HUES6 (cell line): ENCODE measurements at regions not wholly inside any gene's neighbourhood (a gene's known extent, or its start where the extent isn't known, plus 50 kb on each side); places are given as distances from the start of the nearest gene placed in this dataset.

Experiments
- H3K27ac ChIP-seq: 2 replicates; pipeline ENCODE4 v1.7.0; 2013; ENCODE audit warnings: low read depth, mild to moderate bottlenecking, low read length, inconsistent platforms
- H3K27me3 ChIP-seq: 2 replicates; pipeline ENCODE4 v1.6.1; 2013; ENCODE audit warnings: low read length; ENCODE audit not compliant: control insufficient read depth, insufficient read depth
- H3K36me3 ChIP-seq: 2 replicates; pipeline ENCODE4 v1.6.1; 2013; ENCODE audit warnings: low read length; ENCODE audit not compliant: control insufficient read depth, insufficient read depth
- H3K4me1 ChIP-seq: 2 replicates; pipeline ENCODE4 v1.6.1; 2013; ENCODE audit warnings: low read length; ENCODE audit not compliant: control insufficient read depth, insufficient read depth
- H3K4me3 ChIP-seq: 2 replicates; pipeline ENCODE4 v1.5.1; 2013; ENCODE audit warnings: low read depth, low read length
- H3K9ac ChIP-seq: one replicate; pipeline ENCODE4 v1.6.1; 2013; ENCODE audit warnings: mild to moderate bottlenecking, low read length
- H3K9me3 ChIP-seq: 2 replicates; pipeline ENCODE4 v1.6.1; 2013; ENCODE audit warnings: low read depth, low read length; ENCODE audit not compliant: control insufficient read depth, insufficient read depth

DNA sequence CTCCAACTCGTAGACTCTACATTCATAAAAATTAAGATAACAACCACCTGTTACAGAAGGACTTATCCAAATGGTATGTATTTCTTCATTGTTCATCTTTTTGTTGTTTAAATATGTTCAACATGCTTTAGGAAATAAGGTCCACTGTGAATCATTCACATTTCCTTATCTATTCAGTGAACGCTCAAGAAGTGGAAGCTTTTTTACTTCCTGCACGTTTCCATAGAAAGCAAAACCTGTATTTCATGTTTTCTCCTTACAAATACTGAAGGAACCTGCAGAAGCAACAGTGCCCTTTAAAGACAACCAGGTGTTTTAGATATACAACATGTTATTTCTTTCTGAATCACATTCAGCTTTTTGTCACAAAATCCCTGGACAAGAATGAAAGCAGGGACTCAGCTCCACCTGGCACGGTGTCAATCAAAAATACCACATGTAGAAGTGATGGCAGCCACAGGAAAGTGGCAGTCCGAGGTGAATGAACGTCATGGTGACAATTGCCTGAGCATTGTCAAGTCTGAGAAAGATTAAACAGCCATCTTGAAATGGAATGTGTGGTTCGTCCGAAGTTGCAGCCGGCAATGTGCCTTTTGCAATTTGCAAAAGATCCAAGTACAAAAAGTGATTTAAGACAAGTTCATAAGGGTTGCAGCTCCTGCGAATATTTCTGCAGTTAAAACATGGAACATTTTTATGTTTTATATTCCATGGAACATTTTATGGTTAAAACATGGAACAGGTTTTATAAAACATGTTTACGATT, 66.7 kb upstream of the RIPOR2 start:
- no peaks in the 10 kb centered on the region for H3K36me3 ChIP-seq
- no peak overlapping the region for H3K9ac ChIP-seq
- H3K9me3 ChIP-seq = no peaks in the 10 kb centered on the region
- H3K27ac ChIP-seq = no peak overlapping the region
- H3K4me3 ChIP-seq = no peak overlapping the region
- H3K4me1 ChIP-seq = peaks cover 11% of the 10 kb centered on the region; the same call in 1 of the 2 replicates
- H3K27me3 ChIP-seq = no peaks in the 10 kb centered on the region

GRCh38 chr6:25004357-25004756, 68.6 kb upstream of the RIPOR2 start:
- Histone ChIP-seq H3K27ac (no peak overlapping the region), H3K36me3 (no peaks in the 10 kb centered on the region), H3K9ac (no peak overlapping the region)

DNA sequence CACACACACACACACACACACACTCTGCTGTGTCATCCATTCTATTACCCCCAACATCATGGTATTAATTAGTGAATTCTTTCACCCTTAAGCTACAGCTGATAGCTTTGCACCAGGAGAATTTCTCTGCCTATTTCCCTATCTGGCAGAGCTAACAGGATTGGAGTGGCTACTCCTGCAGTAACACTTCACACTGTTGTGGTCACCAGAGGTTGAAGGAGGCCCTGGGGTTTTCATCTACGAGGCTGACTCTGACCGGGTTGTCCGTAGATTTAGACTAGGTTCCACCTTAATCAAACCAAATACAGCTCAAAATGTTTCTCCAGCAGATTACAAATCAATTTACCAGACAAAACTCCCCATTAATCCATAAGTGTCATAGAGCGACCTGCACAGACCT, 69.2 kb upstream of the RIPOR2 start:
- no peak overlapping the region for H3K9ac ChIP-seq
- no peak overlapping the region for H3K4me3 ChIP-seq
- no peaks in the 10 kb centered on the region for H3K27me3 ChIP-seq
- no peaks in the 10 kb centered on the region for H3K36me3 ChIP-seq
- H3K9me3 ChIP-seq = no peaks in the 10 kb centered on the region
- no peak overlapping the region for H3K27ac ChIP-seq
- H3K4me1 ChIP-seq = 0 out of 2 replicates have a peak, but pooled peaks cover 3% of the 10 kb centered on the region

More at GRCh38 chr6:25004357-25004756, 68.6 kb upstream of the RIPOR2 start:
- Histone ChIP-seq H3K4me1 (0 out of 2 replicates have a peak, but pooled peaks cover 3% of the 10 kb centered on the region), H3K4me3 (no peak overlapping the region), H3K9me3 (no peaks in the 10 kb centered on the region), H3K27me3 (no peaks in the 10 kb centered on the region)

DNA sequence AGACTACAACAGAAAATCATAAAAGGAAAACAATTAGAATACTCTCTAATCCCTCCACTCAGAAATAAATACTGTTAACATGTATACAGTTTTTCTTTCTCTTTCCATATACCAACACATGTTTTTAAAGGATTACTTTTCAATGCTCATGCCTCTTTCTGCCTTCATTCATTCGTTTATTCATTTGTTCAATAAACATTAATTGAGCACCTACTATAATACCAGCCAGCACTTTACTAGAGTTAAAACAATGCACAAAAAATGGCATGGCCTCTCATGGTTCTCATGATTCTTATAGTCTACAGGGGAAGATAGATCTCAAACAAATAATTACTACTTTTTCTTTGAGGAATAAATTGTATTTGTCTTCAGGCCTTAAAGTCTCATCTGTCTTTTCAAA, 70.3 kb upstream of the RIPOR2 start:
- no peaks in the 10 kb centered on the region for H3K27me3 ChIP-seq
- H3K4me3 ChIP-seq = no peak overlapping the region
- no peak overlapping the region for H3K9ac ChIP-seq
- no peaks in the 10 kb centered on the region for H3K36me3 ChIP-seq
- 0 out of 2 replicates have a peak, but pooled peaks cover 3% of the 10 kb centered on the region for H3K4me1 ChIP-seq
- H3K9me3 ChIP-seq = no peaks in the 10 kb centered on the region
- no peak overlapping the region for H3K27ac ChIP-seq

- Histone ChIP-seq H3K4me1 (0 out of 2 replicates have a peak, but pooled peaks cover 3% of the 10 kb centered on the region), H3K9me3 (no peaks in the 10 kb centered on the region), H3K9ac (no peak overlapping the region), H3K36me3 (no peaks in the 10 kb centered on the region), H3K27ac (no peak overlapping the region), H3K4me3 (no peak overlapping the region), H3K27me3 (no peaks in the 10 kb centered on the region)
Observed at GRCh38 chr6:25006565-25007001, 70.8 kb upstream of the RIPOR2 start.

DNA sequence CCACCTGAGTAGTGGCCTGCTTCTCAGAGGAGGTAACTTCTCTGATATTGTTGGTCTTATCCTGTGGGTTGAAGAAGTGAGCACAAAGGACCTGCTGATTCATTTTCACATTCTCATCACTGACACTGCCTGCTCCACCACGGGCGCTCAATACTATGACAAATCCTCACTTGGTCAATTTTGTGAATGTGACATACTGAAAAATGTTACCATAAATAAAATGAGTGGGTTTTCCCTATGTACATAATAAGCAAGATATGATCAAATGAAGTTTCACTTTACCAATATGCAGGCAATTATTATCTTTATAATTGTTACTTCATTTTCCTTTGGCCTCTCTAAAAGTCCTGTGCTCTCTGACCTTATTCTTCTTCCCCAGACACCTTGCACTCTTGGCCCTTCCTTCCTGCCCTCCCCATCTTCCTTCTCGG, 71.5 kb upstream of the RIPOR2 start:
- Histone ChIP-seq H3K4me3 (no peak overlapping the region), H3K27ac (no peak overlapping the region), H3K9me3 (no peaks in the 10 kb centered on the region), H3K36me3 (no peaks in the 10 kb centered on the region), H3K9ac (no peak overlapping the region), H3K27me3 (no peaks in the 10 kb centered on the region), H3K4me1 (0 out of 2 replicates have a peak, but pooled peaks cover 3% of the 10 kb centered on the region)

DNA sequence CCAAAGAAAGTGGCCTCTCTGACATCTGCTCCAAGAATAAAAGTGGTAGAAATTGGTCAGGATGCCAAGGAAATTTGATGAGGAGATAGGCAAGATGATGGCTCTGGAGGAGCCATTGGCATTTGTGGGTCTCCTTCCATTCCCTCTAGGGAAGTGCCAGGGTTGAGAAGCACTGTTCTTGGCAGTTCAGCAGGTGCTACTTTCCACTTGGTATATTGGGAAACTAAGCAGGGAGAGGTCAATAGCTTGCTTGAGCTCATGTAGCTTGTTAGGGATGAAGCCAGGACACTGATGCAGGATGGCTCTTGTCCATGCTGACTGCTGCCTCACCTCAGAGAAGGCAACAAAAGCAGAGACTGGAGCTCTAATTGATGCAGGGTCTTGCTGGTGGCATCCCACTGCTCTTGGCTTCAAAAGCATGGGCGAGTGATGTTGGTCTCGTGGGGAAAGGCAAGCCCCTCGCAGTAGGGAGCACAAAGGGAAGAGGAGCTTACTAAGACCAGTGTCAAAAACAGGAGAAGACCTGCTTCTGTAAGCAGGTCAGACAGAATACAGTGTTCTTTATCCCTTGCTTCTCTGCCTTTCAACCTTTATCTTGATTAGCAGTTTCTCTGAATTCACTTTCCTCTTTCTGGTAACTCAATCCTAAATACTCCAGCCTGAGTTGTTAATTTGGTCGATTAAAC, 73.1 kb upstream of the RIPOR2 start:
- Histone ChIP-seq H3K9me3 (no peaks in the 10 kb centered on the region), H3K9ac (no peak overlapping the region), H3K4me3 (no peak overlapping the region), H3K4me1 (0 out of 2 replicates have a peak, but pooled peaks cover 3% of the 10 kb centered on the region), H3K27ac (no peak overlapping the region), H3K27me3 (no peaks in the 10 kb centered on the region), H3K36me3 (no peaks in the 10 kb centered on the region)

GRCh38 chr6:25009393-25009710, 73.6 kb upstream of the RIPOR2 start:
- Histone ChIP-seq H3K4me1 (0 out of 2 replicates have a peak, but pooled peaks cover 3% of the 10 kb centered on the region), H3K36me3 (no peaks in the 10 kb centered on the region), H3K9ac (no peak overlapping the region), H3K4me3 (no peak overlapping the region), H3K27ac (no peak overlapping the region), H3K27me3 (no peaks in the 10 kb centered on the region), H3K9me3 (no peaks in the 10 kb centered on the region)

DNA sequence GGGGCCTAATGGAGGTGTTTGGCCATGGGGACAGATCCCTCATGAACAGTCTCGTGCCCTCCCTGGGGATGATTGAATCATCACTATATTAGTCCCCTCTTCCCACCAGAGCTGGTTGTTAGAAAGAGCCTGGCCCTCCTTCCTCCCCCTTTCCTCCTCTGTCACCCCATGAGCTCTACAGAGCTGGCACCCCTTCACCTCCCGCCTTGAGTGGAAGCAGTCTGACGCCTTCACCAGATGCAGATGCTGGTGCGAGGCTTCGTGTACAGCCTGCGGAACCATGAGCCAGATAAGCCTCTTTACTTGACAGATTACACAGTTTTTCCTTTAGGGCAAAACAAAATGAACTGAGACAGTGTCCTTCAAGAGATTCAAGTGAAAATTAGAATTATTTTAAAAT, 74.4 kb upstream of the RIPOR2 start:
- Histone ChIP-seq H3K36me3 (no peaks in the 10 kb centered on the region), H3K9ac (no peak overlapping the region), H3K9me3 (no peaks in the 10 kb centered on the region), H3K27me3 (no peaks in the 10 kb centered on the region), H3K4me3 (no peak overlapping the region), H3K4me1 (0 out of 2 replicates have a peak, but pooled peaks cover 3% of the 10 kb centered on the region), H3K27ac (no peak overlapping the region)

DNA sequence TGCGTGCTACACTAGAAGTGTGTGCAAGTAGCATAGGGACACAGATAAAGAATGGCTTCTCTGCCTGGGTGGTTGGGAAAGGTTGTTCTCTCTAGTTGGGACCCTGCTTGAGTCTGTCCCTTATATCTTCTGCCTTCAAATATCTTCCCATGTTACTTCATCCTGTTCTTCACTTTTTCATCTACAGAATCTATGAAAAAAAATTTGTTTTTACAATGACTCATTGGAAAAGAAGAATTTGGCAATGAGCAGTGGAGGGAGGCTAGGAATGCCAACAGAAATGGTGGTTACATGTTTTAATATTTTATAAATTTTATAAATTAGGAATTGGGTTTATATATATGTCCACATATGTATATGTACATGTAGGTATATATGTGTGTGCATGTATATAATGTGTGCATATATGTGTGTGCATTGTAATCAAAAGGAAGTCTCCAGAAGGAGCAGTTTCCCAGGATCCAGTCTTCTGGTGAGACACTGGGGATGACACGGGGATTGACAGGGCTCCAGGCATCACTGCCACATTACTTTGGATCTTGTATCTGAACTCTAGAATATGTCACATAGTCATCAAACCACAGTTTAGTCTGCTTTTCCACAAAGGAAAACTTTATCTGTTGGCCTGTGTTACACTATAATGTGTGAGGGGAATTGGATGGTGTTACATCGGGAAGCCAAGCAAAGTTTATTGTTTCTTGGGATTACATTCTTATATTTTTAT, 75.3 kb upstream of the RIPOR2 start:
- Histone ChIP-seq H3K36me3 (no peaks in the 10 kb centered on the region), H3K4me1 (0 out of 2 replicates have a peak, but pooled peaks cover 3% of the 10 kb centered on the region), H3K9me3 (no peaks in the 10 kb centered on the region), H3K4me3 (no peak overlapping the region), H3K9ac (no peak overlapping the region), H3K27ac (no peak overlapping the region), H3K27me3 (no peaks in the 10 kb centered on the region)

DNA sequence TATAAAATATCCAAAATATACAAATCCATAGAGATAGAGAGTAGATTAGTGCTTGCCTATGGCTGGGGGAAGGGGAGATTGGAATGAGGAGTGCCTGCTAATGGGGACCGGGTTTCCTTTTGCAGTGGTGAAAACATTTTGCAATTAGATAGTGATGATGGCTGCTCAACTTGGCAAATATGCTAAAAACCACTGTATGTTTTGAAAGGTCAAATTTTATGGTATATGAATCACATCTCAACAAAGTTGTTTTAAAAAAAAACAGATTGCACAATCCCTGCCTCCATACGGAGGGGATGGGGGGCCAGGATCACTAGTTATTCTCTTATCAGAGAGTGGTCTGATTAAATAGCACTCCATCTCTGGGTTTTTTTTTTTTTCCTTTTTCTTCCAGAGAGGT, 76.9 kb upstream of the RIPOR2 start:
- Histone ChIP-seq H3K27ac (no peak overlapping the region), H3K9ac (no peak overlapping the region), H3K4me3 (no peak overlapping the region), H3K27me3 (no peaks in the 10 kb centered on the region), H3K4me1 (peaks cover 8% of the 10 kb centered on the region), H3K36me3 (no peaks in the 10 kb centered on the region), H3K9me3 (no peaks in the 10 kb centered on the region)
